ENCODE measurements at regions not wholly inside any gene's neighbourhood (a gene's known extent, or its start where the extent isn't known, plus 50 kb on each side); places are given as distances from the start of the nearest gene placed in this dataset.

- TF ChIP-seq EZH2 (optimal IDR thresholded peaks at IDR 0.05; ENCODE audit: low read depth, low read length), result no peak
- no peak for TF ChIP-seq CTCF (IDR thresholded peaks at IDR 0.05; ENCODE audit: low read length)
Measured at GRCh38 chr3:177295116-177295515, 97.8 kb upstream of the TBL1XR1 start.

Measured in MM.1S (cell line).